ENCODE measurements at regions not wholly inside any gene's neighbourhood (a gene's known extent, or its start where the extent isn't known, plus 50 kb on each side); places are given as distances from the start of the nearest gene placed in this dataset.

GRCh38 chr20:6623989-6624388 lies 143.5 kb upstream of the BMP2 start:
- no peak for TF ChIP-seq POLR2AphosphoS5 (IDR thresholded peaks at IDR 0.05; ENCODE audit: low read depth, low read length)
- TF ChIP-seq CTCF (IDR thresholded peaks at IDR 0.05), result no peak
- TF ChIP-seq, protein P1, sequence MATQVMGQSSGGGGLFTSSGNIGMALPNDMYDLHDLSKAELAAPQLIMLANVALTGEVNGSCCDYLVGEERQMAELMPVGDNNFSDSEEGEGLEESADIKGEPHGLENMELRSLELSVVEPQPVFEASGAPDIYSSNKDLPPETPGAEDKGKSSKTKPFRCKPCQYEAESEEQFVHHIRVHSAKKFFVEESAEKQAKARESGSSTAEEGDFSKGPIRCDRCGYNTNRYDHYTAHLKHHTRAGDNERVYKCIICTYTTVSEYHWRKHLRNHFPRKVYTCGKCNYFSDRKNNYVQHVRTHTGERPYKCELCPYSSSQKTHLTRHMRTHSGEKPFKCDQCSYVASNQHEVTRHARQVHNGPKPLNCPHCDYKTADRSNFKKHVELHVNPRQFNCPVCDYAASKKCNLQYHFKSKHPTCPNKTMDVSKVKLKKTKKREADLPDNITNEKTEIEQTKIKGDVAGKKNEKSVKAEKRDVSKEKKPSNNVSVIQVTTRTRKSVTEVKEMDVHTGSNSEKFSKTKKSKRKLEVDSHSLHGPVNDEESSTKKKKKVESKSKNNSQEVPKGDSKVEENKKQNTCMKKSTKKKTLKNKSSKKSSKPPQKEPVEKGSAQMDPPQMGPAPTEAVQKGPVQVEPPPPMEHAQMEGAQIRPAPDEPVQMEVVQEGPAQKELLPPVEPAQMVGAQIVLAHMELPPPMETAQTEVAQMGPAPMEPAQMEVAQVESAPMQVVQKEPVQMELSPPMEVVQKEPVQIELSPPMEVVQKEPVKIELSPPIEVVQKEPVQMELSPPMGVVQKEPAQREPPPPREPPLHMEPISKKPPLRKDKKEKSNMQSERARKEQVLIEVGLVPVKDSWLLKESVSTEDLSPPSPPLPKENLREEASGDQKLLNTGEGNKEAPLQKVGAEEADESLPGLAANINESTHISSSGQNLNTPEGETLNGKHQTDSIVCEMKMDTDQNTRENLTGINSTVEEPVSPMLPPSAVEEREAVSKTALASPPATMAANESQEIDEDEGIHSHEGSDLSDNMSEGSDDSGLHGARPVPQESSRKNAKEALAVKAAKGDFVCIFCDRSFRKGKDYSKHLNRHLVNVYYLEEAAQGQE (IDR thresholded peaks at IDR 0.05; ENCODE audit: low read depth, low read length), result no peak
- TF ChIP-seq MXI1 (IDR thresholded peaks at IDR 0.05; ENCODE audit: low read depth, low read length), result no peak
- TF ChIP-seq TEAD4 (IDR thresholded peaks at IDR 0.05; ENCODE audit: borderline replicate concordance, insufficient read depth), result no peak
- no peak for TF ChIP-seq FOXM1 (IDR thresholded peaks at IDR 0.05; ENCODE audit: low read depth)
- TF ChIP-seq USF2 (IDR thresholded peaks at IDR 0.05; ENCODE audit: borderline replicate concordance, low read depth, low read length), result no peak
- TF ChIP-seq, protein P2, sequence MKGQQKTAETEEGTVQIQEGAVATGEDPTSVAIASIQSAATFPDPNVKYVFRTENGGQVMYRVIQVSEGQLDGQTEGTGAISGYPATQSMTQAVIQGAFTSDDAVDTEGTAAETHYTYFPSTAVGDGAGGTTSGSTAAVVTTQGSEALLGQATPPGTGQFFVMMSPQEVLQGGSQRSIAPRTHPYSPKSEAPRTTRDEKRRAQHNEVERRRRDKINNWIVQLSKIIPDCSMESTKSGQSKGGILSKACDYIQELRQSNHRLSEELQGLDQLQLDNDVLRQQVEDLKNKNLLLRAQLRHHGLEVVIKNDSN (IDR thresholded peaks at IDR 0.05; ENCODE audit: borderline replicate concordance, low read depth), result no peak
- TF ChIP-seq RCOR1 (IDR thresholded peaks at IDR 0.05; ENCODE audit: low read length), result no peak
- TF ChIP-seq JUND (IDR thresholded peaks at IDR 0.05), result no peak
- TF ChIP-seq TAF1 (IDR thresholded peaks at IDR 0.05; ENCODE audit: borderline replicate concordance, low read depth, low read length), result no peak
- no peak for TF ChIP-seq RXRA (IDR thresholded peaks at IDR 0.05; ENCODE audit: borderline replicate concordance, low read depth)
- no peak for TF ChIP-seq SIN3A (IDR thresholded peaks at IDR 0.05; ENCODE audit: borderline replicate concordance, low read depth, low read length)
- TF ChIP-seq, protein P3, sequence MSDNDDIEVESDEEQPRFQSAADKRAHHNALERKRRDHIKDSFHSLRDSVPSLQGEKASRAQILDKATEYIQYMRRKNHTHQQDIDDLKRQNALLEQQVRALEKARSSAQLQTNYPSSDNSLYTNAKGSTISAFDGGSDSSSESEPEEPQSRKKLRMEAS (IDR thresholded peaks at IDR 0.05; ENCODE audit: low read depth), result no peak

Measured in SK-N-SH (cell line).